ENCODE measurements at regions not wholly inside any gene's neighbourhood (a gene's known extent, or its start where the extent isn't known, plus 50 kb on each side); places are given as distances from the start of the nearest gene placed in this dataset.
"Not testable (repeated sequence)": the region's sequence is repeated elsewhere in the genome, so short reads cannot be mapped to it uniquely, and the experiment has no call there.

GRCh38 chrX:66882101-66882500 is 243.2 kb upstream of the EDA2R start:
- H3K36me3 ChIP-seq (ENCODE audit: control insufficient read depth in 2 of 2, insufficient read depth in 2 of 2, low read length in 1 of 2) = no peaks in the 10 kb centered on the region
- WGBS = 92% methylated on average over 2 of the region's 2 CpGs
- DNase-seq (ENCODE audit: low read depth in 6 of 9, low spot score in 9 of 9) = no peak
- H3K4me1 ChIP-seq (ENCODE audit: control insufficient read depth in 2 of 2, insufficient read depth in 2 of 2, low read length in 2 of 2) = no peaks in the 10 kb centered on the region
- H3K9me3 ChIP-seq (ENCODE audit: control insufficient read depth in 2 of 2, insufficient read depth in 1 of 2, low read length in 1 of 2) = no peaks in the 10 kb centered on the region
- no peak overlapping the region for H3K4me3 ChIP-seq (ENCODE audit: low read length in 2 of 2)
- no peaks in the 10 kb centered on the region for H3K27me3 ChIP-seq (ENCODE audit: control insufficient read depth in 2 of 2, insufficient read depth in 1 of 2, low read length in 1 of 2)
- no peak overlapping the region for H3K27ac ChIP-seq (ENCODE audit: low read depth in 1 of 2, low read length in 1 of 2)

DNA sequence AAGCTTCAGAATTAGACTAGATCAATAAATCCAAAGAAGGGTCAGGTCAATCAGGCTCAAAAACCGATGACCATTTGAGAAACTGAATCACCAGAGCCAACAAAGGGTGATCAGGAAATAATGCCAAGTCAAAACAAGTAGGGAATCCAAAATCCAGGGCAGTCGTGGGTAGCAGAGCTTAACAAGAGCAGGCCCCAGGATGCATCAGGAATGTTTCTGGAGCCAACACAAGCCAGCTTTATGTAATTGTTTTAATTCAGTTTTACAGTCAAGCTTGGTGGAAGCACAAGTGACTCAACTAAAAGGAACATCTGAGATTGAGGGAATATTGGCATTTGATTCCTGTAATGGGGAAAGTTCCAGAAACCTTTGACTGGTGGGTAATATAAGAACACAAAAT is 237.9 kb upstream of the EDA2R start:
- no peak overlapping the region for H3K4me3 ChIP-seq (ENCODE audit: low read length in 2 of 2)
- no peaks in the 10 kb centered on the region for H3K4me1 ChIP-seq (ENCODE audit: control insufficient read depth in 2 of 2, insufficient read depth in 2 of 2, low read length in 2 of 2)
- H3K36me3 ChIP-seq (ENCODE audit: control insufficient read depth in 2 of 2, insufficient read depth in 2 of 2, low read length in 1 of 2) = no peaks in the 10 kb centered on the region
- 68% methylated on average over 2 of the region's 2 CpGs for WGBS
- no peaks in the 10 kb centered on the region for H3K27me3 ChIP-seq (ENCODE audit: control insufficient read depth in 2 of 2, insufficient read depth in 1 of 2, low read length in 1 of 2)
- no peak overlapping the region for H3K27ac ChIP-seq (ENCODE audit: low read depth in 1 of 2, low read length in 1 of 2)
- H3K9me3 ChIP-seq (ENCODE audit: control insufficient read depth in 2 of 2, insufficient read depth in 1 of 2, low read length in 1 of 2) = no peaks in the 10 kb centered on the region
- no peak for DNase-seq (ENCODE audit: low read depth in 6 of 9, low spot score in 9 of 9)

GRCh38 chrX:66872771-66873170 is 233.9 kb upstream of the EDA2R start:
- no peak for DNase-seq (ENCODE audit: low read depth in 6 of 9, low spot score in 9 of 9)
- Histone ChIP-seq H3K9me3 (ENCODE audit: control insufficient read depth in 2 of 2, insufficient read depth in 1 of 2, low read length in 1 of 2) (no peaks in the 10 kb centered on the region), H3K27me3 (ENCODE audit: control insufficient read depth in 2 of 2, insufficient read depth in 1 of 2, low read length in 1 of 2) (no peaks in the 10 kb centered on the region), H3K4me3 (ENCODE audit: low read length in 2 of 2) (no peak overlapping the region), H3K36me3 (ENCODE audit: control insufficient read depth in 2 of 2, insufficient read depth in 2 of 2, low read length in 1 of 2) (no peaks in the 10 kb centered on the region), H3K4me1 (ENCODE audit: control insufficient read depth in 2 of 2, insufficient read depth in 2 of 2, low read length in 2 of 2) (no peaks in the 10 kb centered on the region), H3K27ac (ENCODE audit: low read depth in 1 of 2, low read length in 1 of 2) (no peak overlapping the region)

- Histone ChIP-seq H3K27me3 (ENCODE audit: control insufficient read depth in 2 of 2, insufficient read depth in 1 of 2, low read length in 1 of 2) (no peaks in the 10 kb centered on the region), H3K4me1 (ENCODE audit: control insufficient read depth in 2 of 2, insufficient read depth in 2 of 2, low read length in 2 of 2) (no peaks in the 10 kb centered on the region), H3K4me3 (ENCODE audit: low read length in 2 of 2) (no peak overlapping the region), H3K36me3 (ENCODE audit: control insufficient read depth in 2 of 2, insufficient read depth in 2 of 2, low read length in 1 of 2) (no peaks in the 10 kb centered on the region), H3K27ac (ENCODE audit: low read depth in 1 of 2, low read length in 1 of 2) (no peak overlapping the region), H3K9me3 (ENCODE audit: control insufficient read depth in 2 of 2, insufficient read depth in 1 of 2, low read length in 1 of 2) (no peaks in the 10 kb centered on the region)
- 92% methylated on average over 2 of the region's 2 CpGs for WGBS
- no peak for DNase-seq (ENCODE audit: low read depth in 6 of 9, low spot score in 9 of 9)
Observed at GRCh38 chrX:66863721-66864120, 224.8 kb upstream of the EDA2R start.

DNA sequence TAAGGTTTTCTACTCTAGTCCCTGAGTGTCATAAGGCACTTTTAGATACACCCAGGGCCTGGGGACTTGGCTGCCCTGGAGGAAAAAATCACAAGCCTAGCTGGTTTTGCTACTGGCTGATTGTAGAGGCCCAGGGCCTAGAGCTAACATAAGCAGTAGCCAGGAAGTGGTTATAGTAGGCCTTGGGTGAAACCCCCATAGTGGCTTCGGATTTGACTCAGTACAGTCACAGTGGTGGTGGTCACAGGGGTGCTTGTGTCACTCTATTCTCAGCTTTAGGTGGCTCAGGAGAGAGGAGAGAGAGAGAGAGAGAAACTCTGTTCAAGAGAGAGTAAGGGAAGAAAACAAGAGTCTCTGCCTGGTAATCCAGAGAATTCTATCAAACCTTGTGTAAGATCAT is 194.5 kb upstream of the EDA2R start:
- DNase-seq (ENCODE audit: low read depth in 6 of 9, low spot score in 9 of 9) = no peak
- Histone ChIP-seq H3K9me3 (ENCODE audit: control insufficient read depth in 2 of 2, insufficient read depth in 1 of 2, low read length in 1 of 2) (peaks cover 0 to under 1% of the 10 kb centered on the region in 2 donors), H3K27me3 (ENCODE audit: control insufficient read depth in 2 of 2, insufficient read depth in 1 of 2, low read length in 1 of 2) (no peaks in the 10 kb centered on the region), H3K27ac (ENCODE audit: low read depth in 1 of 2, low read length in 1 of 2) (no peak overlapping the region), H3K4me1 (ENCODE audit: control insufficient read depth in 2 of 2, insufficient read depth in 2 of 2, low read length in 2 of 2) (no peaks in the 10 kb centered on the region), H3K36me3 (ENCODE audit: control insufficient read depth in 2 of 2, insufficient read depth in 2 of 2, low read length in 1 of 2) (no peaks in the 10 kb centered on the region), H3K4me3 (ENCODE audit: low read length in 2 of 2) (no peak overlapping the region)
- WGBS = 81% methylated on average over 1 of the region's 1 CpG

DNA sequence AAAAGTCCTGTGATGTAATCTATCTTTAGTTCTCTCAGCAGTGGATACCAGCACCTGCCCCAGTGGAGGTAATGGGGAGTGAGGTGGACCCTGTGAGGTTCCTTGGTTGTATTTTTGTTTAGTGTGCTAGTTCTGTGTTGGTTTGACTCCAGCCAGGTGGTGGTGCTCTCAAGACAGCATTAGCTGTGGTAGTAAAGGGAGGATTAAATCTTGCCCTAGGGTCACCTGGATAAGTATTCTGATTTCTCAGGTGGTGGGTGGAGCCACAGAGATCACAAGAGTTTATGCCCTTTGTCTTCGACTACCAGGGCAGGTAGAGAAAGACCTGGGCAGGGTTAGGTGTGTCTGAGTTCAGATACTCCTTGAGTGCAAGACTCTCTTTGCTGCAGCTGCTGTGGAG is 176.3 kb upstream of the EDA2R start:
- Histone ChIP-seq H3K4me3 (ENCODE audit: low read length in 2 of 2) (no peak overlapping the region), H3K36me3 (ENCODE audit: control insufficient read depth in 2 of 2, insufficient read depth in 2 of 2, low read length in 1 of 2) (no peaks in the 10 kb centered on the region), H3K27me3 (ENCODE audit: control insufficient read depth in 2 of 2, insufficient read depth in 1 of 2, low read length in 1 of 2) (no peaks in the 10 kb centered on the region), H3K4me1 (ENCODE audit: control insufficient read depth in 2 of 2, insufficient read depth in 2 of 2, low read length in 2 of 2) (no peaks in the 10 kb centered on the region), H3K9me3 (ENCODE audit: control insufficient read depth in 2 of 2, insufficient read depth in 1 of 2, low read length in 1 of 2) (no peaks in the 10 kb centered on the region), H3K27ac (ENCODE audit: low read depth in 1 of 2, low read length in 1 of 2) (no peak overlapping the region)
- no peak for DNase-seq (ENCODE audit: low read depth in 6 of 9, low spot score in 9 of 9)
- WGBS = 92% methylated on average over 1 of the region's 1 CpG

DNA sequence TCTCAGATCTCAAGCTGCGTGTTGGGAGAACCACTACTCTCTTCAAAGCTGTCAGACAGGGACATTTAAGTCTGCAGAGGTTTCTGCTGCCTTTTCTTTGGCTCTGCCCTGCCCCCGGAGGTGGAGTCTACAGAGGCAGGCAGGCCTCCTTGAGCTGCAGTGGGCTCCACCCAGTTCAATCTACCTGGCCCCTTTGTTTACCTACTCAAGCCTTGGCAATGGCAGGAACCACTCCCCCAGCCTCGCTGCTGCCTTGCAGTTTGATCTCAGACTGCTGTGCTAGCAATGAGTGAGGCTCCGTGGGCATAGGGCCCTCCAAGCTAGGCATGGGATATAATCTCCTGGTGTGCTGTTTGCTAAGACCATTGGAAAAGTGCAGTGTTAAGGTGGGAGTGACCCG is 155.6 kb upstream of the EDA2R start:
- DNase-seq (ENCODE audit: low read depth in 6 of 9, low spot score in 9 of 9) = not testable (repeated sequence)
- 91% methylated on average over 5 of the region's 5 CpGs for WGBS

DNA sequence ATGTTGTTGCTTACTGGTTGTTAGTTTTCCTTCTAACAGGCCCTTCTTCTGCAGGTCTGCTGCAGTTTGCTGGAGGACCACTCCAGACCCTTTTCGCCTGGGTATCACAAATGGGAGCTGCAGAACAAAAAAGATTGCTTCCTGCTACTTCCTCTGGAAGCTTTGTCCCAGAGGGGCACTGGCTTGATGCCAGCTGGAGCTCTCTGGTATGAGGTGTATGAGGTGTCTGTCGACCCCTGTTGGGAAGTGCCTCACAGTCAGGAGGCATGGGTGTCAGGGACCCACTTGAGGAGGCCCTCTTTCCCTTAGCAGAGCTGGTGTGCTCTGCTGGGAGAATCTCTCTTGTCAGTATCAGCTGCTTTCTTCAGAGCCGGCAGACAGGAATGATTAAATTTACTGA is 127.4 kb upstream of the EDA2R start:
- H3K9me3 ChIP-seq (ENCODE audit: control insufficient read depth in 2 of 2, insufficient read depth in 1 of 2, low read length in 1 of 2) = no peaks in the 10 kb centered on the region
- no peak overlapping the region for H3K4me3 ChIP-seq (ENCODE audit: low read length in 2 of 2)
- H3K4me1 ChIP-seq (ENCODE audit: control insufficient read depth in 2 of 2, insufficient read depth in 2 of 2, low read length in 2 of 2) = no peaks in the 10 kb centered on the region
- H3K36me3 ChIP-seq (ENCODE audit: control insufficient read depth in 2 of 2, insufficient read depth in 2 of 2, low read length in 1 of 2) = no peaks in the 10 kb centered on the region
- no peak overlapping the region for H3K27ac ChIP-seq (ENCODE audit: low read depth in 1 of 2, low read length in 1 of 2)
- 95% methylated on average over 3 of the region's 3 CpGs for WGBS
- H3K27me3 ChIP-seq (ENCODE audit: control insufficient read depth in 2 of 2, insufficient read depth in 1 of 2, low read length in 1 of 2) = no peaks in the 10 kb centered on the region
- no peak for DNase-seq (ENCODE audit: low read depth in 6 of 9, low spot score in 9 of 9)

More for the DNA sequence above, 155.6 kb upstream of the EDA2R start:
- H3K27ac ChIP-seq (ENCODE audit: low read depth in 1 of 2, low read length in 1 of 2); H3K4me3 ChIP-seq (ENCODE audit: low read length in 2 of 2); H3K4me1 ChIP-seq (ENCODE audit: control insufficient read depth in 2 of 2, insufficient read depth in 2 of 2, low read length in 2 of 2); H3K27me3 ChIP-seq (ENCODE audit: control insufficient read depth in 2 of 2, insufficient read depth in 1 of 2, low read length in 1 of 2); H3K36me3 ChIP-seq (ENCODE audit: control insufficient read depth in 2 of 2, insufficient read depth in 2 of 2, low read length in 1 of 2): not testable (repeated sequence)
- H3K9me3 ChIP-seq (ENCODE audit: control insufficient read depth in 2 of 2, insufficient read depth in 1 of 2, low read length in 1 of 2) = peaks cover 0 to 12% of the 10 kb centered on the region in 2 donors

GRCh38 chrX:66760651-66761050 is 121.8 kb upstream of the EDA2R start:
- WGBS = 88% methylated on average over 1 of the region's 1 CpG

DNA sequence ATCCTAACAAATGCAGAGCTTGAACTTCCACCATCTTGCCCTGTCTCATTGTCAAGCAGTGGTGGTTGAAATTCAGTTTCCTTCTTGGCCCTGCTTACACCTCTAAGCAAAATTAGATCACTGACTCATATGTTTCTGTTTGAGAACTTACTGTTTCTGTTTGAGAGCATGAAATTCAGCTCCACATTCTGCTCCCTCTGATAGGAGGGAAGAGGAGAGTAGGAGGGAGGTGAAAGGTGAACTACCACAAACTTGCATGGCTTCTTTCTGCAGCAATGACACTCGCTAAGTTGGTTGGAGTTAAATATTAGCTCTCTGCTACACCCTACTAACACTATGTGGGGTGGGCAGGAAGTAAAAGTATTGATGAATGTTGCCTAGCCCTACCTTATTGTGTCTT is 117.8 kb upstream of the EDA2R start:
- no peaks in the 10 kb centered on the region for H3K9me3 ChIP-seq (ENCODE audit: control insufficient read depth in 2 of 2, insufficient read depth in 1 of 2, low read length in 1 of 2)
- H3K36me3 ChIP-seq (ENCODE audit: control insufficient read depth in 2 of 2, insufficient read depth in 2 of 2, low read length in 1 of 2) = no peaks in the 10 kb centered on the region
- H3K4me1 ChIP-seq (ENCODE audit: control insufficient read depth in 2 of 2, insufficient read depth in 2 of 2, low read length in 2 of 2) = no peaks in the 10 kb centered on the region
- H3K4me3 ChIP-seq (ENCODE audit: low read length in 2 of 2) = no peak overlapping the region
- no peak overlapping the region for H3K27ac ChIP-seq (ENCODE audit: low read depth in 1 of 2, low read length in 1 of 2)
- no peaks in the 10 kb centered on the region for H3K27me3 ChIP-seq (ENCODE audit: control insufficient read depth in 2 of 2, insufficient read depth in 1 of 2, low read length in 1 of 2)
- DNase-seq (ENCODE audit: low read depth in 6 of 9, low spot score in 9 of 9) = no peak
- 90% methylated on average over 1 of the region's 1 CpG for WGBS

More at GRCh38 chrX:66760651-66761050, 121.8 kb upstream of the EDA2R start:
- Histone ChIP-seq H3K9me3 (ENCODE audit: control insufficient read depth in 2 of 2, insufficient read depth in 1 of 2, low read length in 1 of 2) (no peaks in the 10 kb centered on the region), H3K27ac (ENCODE audit: low read depth in 1 of 2, low read length in 1 of 2) (no peak overlapping the region), H3K27me3 (ENCODE audit: control insufficient read depth in 2 of 2, insufficient read depth in 1 of 2, low read length in 1 of 2) (no peaks in the 10 kb centered on the region), H3K4me3 (ENCODE audit: low read length in 2 of 2) (no peak overlapping the region), H3K4me1 (ENCODE audit: control insufficient read depth in 2 of 2, insufficient read depth in 2 of 2, low read length in 2 of 2) (no peaks in the 10 kb centered on the region), H3K36me3 (ENCODE audit: control insufficient read depth in 2 of 2, insufficient read depth in 2 of 2, low read length in 1 of 2) (no peaks in the 10 kb centered on the region)
- DNase-seq (ENCODE audit: low read depth in 6 of 9, low spot score in 9 of 9) = peak in 1 of 9 donors; percentile 8
